ENCODE measurements at regions not wholly inside any gene's neighbourhood (a gene's known extent, or its start where the extent isn't known, plus 50 kb on each side); places are given as distances from the start of the nearest gene placed in this dataset.

DNA sequence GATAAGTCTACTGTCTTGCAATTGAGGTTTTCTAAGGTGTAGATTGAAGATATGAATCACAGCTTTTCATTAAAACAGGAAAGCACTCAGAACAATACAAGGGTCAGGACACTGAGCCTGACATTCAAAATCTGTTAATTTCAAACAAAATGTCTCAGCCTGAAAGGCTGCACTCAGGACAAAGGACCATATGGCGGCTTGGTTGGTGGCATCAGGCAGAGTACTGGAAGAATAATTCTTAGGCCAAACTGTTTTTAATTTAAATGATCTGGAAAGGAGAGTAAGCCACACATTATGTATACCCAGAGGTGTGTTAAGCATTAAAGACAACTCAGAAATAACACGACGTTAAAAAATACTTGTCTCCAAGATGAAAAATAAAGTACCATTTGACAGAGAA, 85.9 kb downstream of the SKA1 start:
- TF ChIP-seq POLR2A (IDR thresholded peaks at IDR 0.05; ENCODE audit: low read length) (no peak), GATA1 (IDR thresholded peaks at IDR 0.05; ENCODE audit: low read depth, low read length) (no peak)
